Stomach (tissue), 8 donors: ENCODE measurements at regions not wholly inside any gene's neighbourhood (a gene's known extent, or its start where the extent isn't known, plus 50 kb on each side); places are given as distances from the start of the nearest gene placed in this dataset.
"Not testable (repeated sequence)": the region's sequence is repeated elsewhere in the genome, so short reads cannot be mapped to it uniquely, and the experiment has no call there.

Source experiments
- DNase-seq, 2 donors: peaks; one replicate each; pipeline versions ENCODE4 v3.0.0 to v3.0.0-alpha.2; 2013 to 2019
- H3K27ac ChIP-seq, 5 donors: fragments of 200-600 bp in 4 of 5; sonication (generic) in 4 of 5; one replicate each; pipeline ENCODE4 v1.5.1; 2013 to 2019; ENCODE audit warnings: mild to moderate bottlenecking in 1 of 5, moderate library complexity in 1 of 5
- H3K27me3 ChIP-seq, 3 donors: fragments of 200-600 bp; sonication (generic); one replicate each; pipeline ENCODE4 v1.5.1; 2017 to 2019; ENCODE audit warnings: mixed run types in 1 of 3
- H3K36me3 ChIP-seq, 4 donors: fragments of 200-600 bp; sonication (generic); 1 replicate in 3 of 4; 2 replicates in 1 of 4; pipeline ENCODE4 v1.5.1; 2016 to 2019
- H3K4me1 ChIP-seq, 4 donors: fragments of 200-600 bp; sonication (generic); one replicate each; pipeline ENCODE4 v1.5.1; 2016 to 2019
- H3K4me3 ChIP-seq, 4 donors: fragments of 200-600 bp; sonication (generic) in 3 of 4; one replicate each; pipeline ENCODE4 v1.5.1; 2016 to 2019; ENCODE audit warnings: mild to moderate bottlenecking in 1 of 4
- H3K9me3 ChIP-seq, 4 donors: fragments of 200-600 bp; sonication (generic); one replicate each; pipeline ENCODE4 v1.5.1; 2016 to 2019
- EP300 ChIP-seq: sonication (generic); formaldehyde crosslinking; IDR thresholded peaks from one replicate; pipeline ENCODE4 v1.6.1; 2017; ENCODE audit warnings: antibody characterized with exemption
- POLR2A ChIP-seq, 4 donors: fragments of 450-650 bp; IDR thresholded peaks; one replicate each; pipeline ENCODE4 v1.6.1; 2016; ENCODE audit warnings: antibody characterized with exemption in 4 of 4, control low read depth in 2 of 4, mild to moderate bottlenecking in 1 of 4, moderate library complexity in 1 of 4
- POLR2AphosphoS5 ChIP-seq, 3 donors: sonication (generic); formaldehyde crosslinking; IDR thresholded peaks; one replicate each; pipeline ENCODE4 v1.6.1; 2016; ENCODE audit warnings: antibody characterized with exemption in 3 of 3
- WGBS, 5 donors: extraction: QIAGEN DNeasy Blood & Tissue Kit in 3 of 5; methylation state at CpG; one replicate each; pipeline versions ENCODE4 v1.1.5 to v1.1.7; 2013 to 2018; 5-methylcytosine and 5-hydroxymethylcytosine counted together
- intact Hi-C: fragments of 100-400 bp; cut with DNase I; formaldehyde crosslinking; loops from one replicate; pipeline ENCODE4 v1.15.1; 2023; ENCODE audit warnings: low total_unique reads
- TF ChIP-seq, protein P1 (sequence below), 7 experiments: fragments of 450-650 bp in 4 of 7; fragments of 200-600 bp in 3 of 7; sonication (generic) in 3 of 7; IDR thresholded peaks; one replicate each; pipeline ENCODE4 v1.5.1; 2016 to 2019; ENCODE audit warnings: antibody characterized with exemption in 7 of 7, control low read depth in 2 of 7, mild to moderate bottlenecking in 1 of 7
- donor health status: healthy with polysubstance abuse.
- donor health status: Bipolar disorder and iron deficiency.
- donor health status: healthy.

DNA sequence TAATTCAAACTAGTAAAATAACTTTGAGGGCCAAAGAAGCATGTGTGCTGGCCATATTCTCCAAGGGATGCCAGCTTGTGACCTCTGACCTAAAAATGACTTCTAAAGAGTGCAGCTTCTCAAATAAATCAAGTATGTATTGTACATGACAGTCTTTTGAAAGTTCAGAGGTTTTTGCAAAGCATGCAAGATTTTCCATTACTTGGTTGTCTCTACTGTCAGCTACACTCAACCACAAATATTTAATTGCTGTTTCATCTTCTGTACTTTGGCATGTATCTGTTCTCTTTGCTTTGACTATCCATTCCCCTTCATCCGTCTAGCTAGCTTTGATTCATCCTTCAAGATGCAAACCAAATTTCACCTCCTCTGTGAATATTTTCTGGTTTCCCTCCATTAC lies 121.9 kb upstream of the HS3ST2 start:
- no peak for DNase-seq
- Histone ChIP-seq H3K36me3 (no peaks in the 10 kb centered on the region), H3K27ac (no peak overlapping the region), H3K4me1 (no peaks in the 10 kb centered on the region), H3K9me3 (peaks cover 0 to 6% (median 3%) of the 10 kb centered on the region in 4 donors), H3K27me3 (peaks cover 0 to 29% (median 0%) of the 10 kb centered on the region in 3 donors), H3K4me3 (no peak overlapping the region)
- TF ChIP-seq POLR2AphosphoS5 (IDR thresholded peaks at IDR 0.05) (no peak), POLR2A (IDR thresholded peaks at IDR 0.05) (no peak), EP300 (no peak)
- TF ChIP-seq, protein P1, sequence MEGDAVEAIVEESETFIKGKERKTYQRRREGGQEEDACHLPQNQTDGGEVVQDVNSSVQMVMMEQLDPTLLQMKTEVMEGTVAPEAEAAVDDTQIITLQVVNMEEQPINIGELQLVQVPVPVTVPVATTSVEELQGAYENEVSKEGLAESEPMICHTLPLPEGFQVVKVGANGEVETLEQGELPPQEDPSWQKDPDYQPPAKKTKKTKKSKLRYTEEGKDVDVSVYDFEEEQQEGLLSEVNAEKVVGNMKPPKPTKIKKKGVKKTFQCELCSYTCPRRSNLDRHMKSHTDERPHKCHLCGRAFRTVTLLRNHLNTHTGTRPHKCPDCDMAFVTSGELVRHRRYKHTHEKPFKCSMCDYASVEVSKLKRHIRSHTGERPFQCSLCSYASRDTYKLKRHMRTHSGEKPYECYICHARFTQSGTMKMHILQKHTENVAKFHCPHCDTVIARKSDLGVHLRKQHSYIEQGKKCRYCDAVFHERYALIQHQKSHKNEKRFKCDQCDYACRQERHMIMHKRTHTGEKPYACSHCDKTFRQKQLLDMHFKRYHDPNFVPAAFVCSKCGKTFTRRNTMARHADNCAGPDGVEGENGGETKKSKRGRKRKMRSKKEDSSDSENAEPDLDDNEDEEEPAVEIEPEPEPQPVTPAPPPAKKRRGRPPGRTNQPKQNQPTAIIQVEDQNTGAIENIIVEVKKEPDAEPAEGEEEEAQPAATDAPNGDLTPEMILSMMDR (IDR thresholded peaks at IDR 0.05) = no peak
- intact Hi-C loops = loop anchor here (5.0 kb wide), 1 partner anchor 1130 kb away; no protein-coding TSS in a partner anchor
- 77 to 88% (median 82%) methylated on average over 1 of the region's 1 CpG for WGBS, 5 donors

DNA sequence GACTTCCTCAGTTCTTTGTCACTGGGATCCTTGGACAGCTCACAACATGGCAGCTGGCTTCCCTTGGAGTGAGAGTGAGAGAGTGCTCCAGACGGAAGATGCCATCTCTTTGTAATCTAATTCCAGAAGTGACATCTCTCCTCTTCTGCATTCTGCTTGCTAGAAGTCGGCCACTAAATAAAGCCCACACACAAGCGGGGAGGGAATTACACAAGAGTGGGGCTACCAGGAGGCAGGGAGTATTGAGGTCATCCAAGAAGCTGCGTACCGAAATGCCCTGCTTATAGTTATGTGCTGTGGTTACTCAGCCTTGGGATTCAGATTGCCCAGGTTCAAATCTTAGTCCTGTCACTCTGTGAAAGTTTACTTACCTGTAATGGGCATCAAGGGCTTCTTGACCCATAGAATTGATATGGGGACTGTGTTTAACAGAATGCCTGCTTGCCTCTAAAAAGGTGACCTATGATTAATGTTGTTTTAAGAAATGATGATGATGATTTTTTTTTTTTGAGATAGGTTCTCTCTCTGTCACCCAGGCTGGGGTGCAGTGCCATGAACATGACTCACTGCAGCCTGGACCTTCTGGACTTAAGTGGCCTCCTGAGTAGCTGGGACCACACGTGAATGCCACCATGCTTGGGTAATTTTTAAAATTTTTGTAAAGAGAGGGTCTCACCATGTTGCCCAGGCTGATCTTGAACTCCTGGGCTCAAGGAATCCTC lies 120.9 kb upstream of the HS3ST2 start:
- no peak for TF ChIP-seq EP300
- TF ChIP-seq, protein P1 (IDR thresholded peaks at IDR 0.05) = no peak
- no peak for TF ChIP-seq POLR2A (IDR thresholded peaks at IDR 0.05)
- no peak for TF ChIP-seq POLR2AphosphoS5 (IDR thresholded peaks at IDR 0.05)
- no peak for DNase-seq
- Histone ChIP-seq H3K36me3 (no peaks in the 10 kb centered on the region), H3K27me3 (peaks cover 0 to 35% (median 0%) of the 10 kb centered on the region in 3 donors), H3K4me1 (no peaks in the 10 kb centered on the region), H3K27ac (no peak overlapping the region), H3K4me3 (no peak overlapping the region), H3K9me3 (no peaks in the 10 kb centered on the region)
- intact Hi-C loops = loop anchor here (5.0 kb wide), 1 partner anchor 1131 kb away; no protein-coding TSS in a partner anchor
- 79 to 89% (median 84%) methylated on average over 6 of the region's 6 CpGs for WGBS, 5 donors

DNA sequence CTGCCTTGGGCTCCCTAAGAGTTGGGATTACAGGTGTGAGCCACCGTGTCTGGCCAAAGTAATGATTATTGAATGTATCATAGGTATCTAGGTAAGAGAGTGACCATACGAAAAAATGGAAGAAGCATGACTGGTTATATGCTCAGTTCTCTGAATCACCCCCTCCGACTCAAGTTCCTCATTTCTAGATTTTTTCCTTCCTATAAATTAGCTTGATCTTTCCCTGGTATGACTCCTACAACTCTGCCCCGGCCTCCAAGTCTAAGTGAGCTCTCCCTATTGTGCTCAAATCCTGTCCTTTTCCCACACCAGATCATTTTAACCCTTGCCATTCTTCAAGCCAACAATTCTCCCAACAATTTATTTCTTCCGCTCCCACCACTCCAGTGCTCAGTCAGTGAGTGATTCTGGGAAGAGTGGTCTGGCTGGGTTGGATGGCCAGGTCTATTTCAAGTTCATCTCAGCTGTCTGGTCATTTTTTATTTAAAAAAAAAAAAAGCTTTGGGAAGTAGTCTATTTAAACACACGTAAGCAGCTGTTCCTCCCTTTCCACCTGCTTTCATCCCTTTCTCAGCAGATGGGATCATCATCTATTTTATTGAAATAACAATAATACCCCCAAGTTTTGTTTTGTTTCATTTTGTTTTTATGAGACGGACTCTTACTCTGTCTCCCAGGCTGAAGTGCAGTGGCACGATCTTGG lies 120.2 kb upstream of the HS3ST2 start:
- peaks cover 0 to 35% (median 0%) of the 10 kb centered on the region in 3 donors for H3K27me3 ChIP-seq
- no peaks in the 10 kb centered on the region for H3K4me1 ChIP-seq
- no peaks in the 10 kb centered on the region for H3K9me3 ChIP-seq
- TF ChIP-seq, protein P1 (IDR thresholded peaks at IDR 0.05) = no peak
- TF ChIP-seq POLR2A (IDR thresholded peaks at IDR 0.05) = no peak
- no peak for TF ChIP-seq EP300
- TF ChIP-seq POLR2AphosphoS5 (IDR thresholded peaks at IDR 0.05) = no peak
- H3K36me3 ChIP-seq = no peaks in the 10 kb centered on the region
- 73 to 82% (median 80%) methylated on average over 8 of the region's 8 CpGs for WGBS, 5 donors
- H3K27ac ChIP-seq = peak overlapping the region in 3 of 5 donors; percentile 59 to 74 (median 62)
- intact Hi-C loops = loop anchor here (5.0 kb wide), 1 partner anchor 1131 kb away; no protein-coding TSS in a partner anchor
- DNase-seq = no peak
- no peak overlapping the region for H3K4me3 ChIP-seq

DNA sequence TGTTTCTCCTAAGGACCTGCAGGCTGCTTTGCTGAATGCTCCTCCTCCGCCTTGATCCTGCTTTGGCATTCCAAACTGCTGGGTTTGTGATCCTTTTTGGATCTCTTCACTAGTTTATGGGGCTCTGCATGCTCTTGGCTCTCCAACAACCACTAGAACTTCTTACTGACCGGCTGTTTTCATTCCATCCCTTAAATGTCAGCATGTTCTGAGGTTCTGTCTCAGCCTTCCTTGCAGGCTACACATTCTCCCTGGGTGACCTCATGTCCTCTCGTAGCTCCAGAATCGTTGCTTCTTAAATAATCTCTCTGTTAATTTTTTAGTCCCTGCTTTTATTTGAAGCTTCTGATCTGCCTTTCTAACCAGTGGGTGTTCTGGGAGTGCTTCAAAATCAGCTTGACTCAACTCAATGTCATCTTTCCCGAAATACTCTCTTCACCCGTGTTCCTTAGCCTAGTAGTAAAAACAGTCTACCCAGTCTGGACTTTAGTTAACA lies 119.0 kb upstream of the HS3ST2 start:
- 51 to 70% (median 67%) methylated on average over 6 of the region's 6 CpGs for WGBS, 5 donors
- DNase-seq = no peak
- Histone ChIP-seq H3K27me3 (peaks cover 0 to 30% (median 0%) of the 10 kb centered on the region in 3 donors), H3K4me1 (no peaks in the 10 kb centered on the region), H3K9me3 (no peaks in the 10 kb centered on the region), H3K36me3 (no peaks in the 10 kb centered on the region), H3K4me3 (no peak overlapping the region), H3K27ac (peak overlapping the region in 4 of 5 donors; percentile 59 to 74 (median 66))
- TF ChIP-seq, protein P1 (IDR thresholded peaks at IDR 0.05) = no peak
- TF ChIP-seq POLR2A (IDR thresholded peaks at IDR 0.05) = no peak
- peak; percentile 39 for TF ChIP-seq EP300
- peak in 2 of 3 donors; percentile 25 to 64 for TF ChIP-seq POLR2AphosphoS5 (IDR thresholded peaks at IDR 0.05)
- intact Hi-C loops = loop anchor here (5.0 kb wide), 1 partner anchor 1133 kb away; no protein-coding TSS in a partner anchor

DNA sequence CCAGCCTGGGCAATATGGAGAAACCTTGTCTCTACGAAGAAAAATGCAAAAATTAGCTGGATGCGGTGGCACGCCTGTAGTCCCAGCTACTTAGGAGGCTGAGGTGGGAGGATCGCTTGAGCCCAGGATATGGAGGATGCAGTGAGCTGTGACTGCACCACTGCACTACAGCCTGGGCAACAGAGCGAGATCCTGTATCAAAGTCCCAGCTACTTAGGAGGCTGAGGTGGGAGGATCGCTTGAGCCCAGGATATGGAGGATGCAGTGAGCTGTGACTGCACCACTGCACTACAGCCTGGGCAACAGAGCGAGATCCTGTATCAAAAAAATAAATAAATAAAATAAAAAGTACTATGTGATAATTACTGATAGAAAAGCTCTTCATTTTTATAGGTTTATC lies 118.2 kb upstream of the HS3ST2 start:
- H3K4me3 ChIP-seq, H3K9me3 ChIP-seq, H3K36me3 ChIP-seq, DNase-seq, intact Hi-C loops, H3K4me1 ChIP-seq: not testable (repeated sequence)
- Histone ChIP-seq H3K27ac (peak overlapping the region in 4 of 5 donors; percentile 59 to 74 (median 66)), H3K27me3 (peaks cover 0 to 30% (median 0%) of the 10 kb centered on the region in 3 donors)
- WGBS, 5 donors = 92 to 97% (median 95%) methylated on average over 7 of the region's 7 CpGs
